Activated CD4-positive, alpha-beta memory T cell treated with anti-CD3 and anti-CD28 coated beads, Interleukin-2, amount 10 ng/mL, durations not matched to agents 7 days and 5 days (primary cell): ENCODE measurements at regions not wholly inside any gene's neighbourhood (a gene's known extent, or its start where the extent isn't known, plus 50 kb on each side); places are given as distances from the start of the nearest gene placed in this dataset.

ENCODE experiments used
- CTCF ChIA-PET: fragments of 350-600 bp; sonication (Branson Sonifier 250); formaldehyde crosslinking; loops from one replicate; lab custom pipeline; 2021; ENCODE audit warnings: antibody characterized with exemption, inconsistent platforms; lab: Charles Lee
- POLR2A ChIA-PET: fragments of 350-600 bp; sonication (Branson Sonifier 250); formaldehyde crosslinking; loops from one replicate; lab custom pipeline; 2021; ENCODE audit warnings: antibody characterized with exemption; lab: Charles Lee
- DNase-seq: peaks from one replicate; pipeline ENCODE4 v3.0.0-alpha.2; 2020
- H3K27ac Mint-ChIP-seq: one replicate; pipeline ENCODE4 v1.8.0; 2021; ENCODE audit warnings: mild to moderate bottlenecking, mixed read lengths
- H3K27me3 Mint-ChIP-seq: one replicate; pipeline ENCODE4 v1.8.0; 2021; ENCODE audit warnings: mixed read lengths
- H3K36me3 Mint-ChIP-seq: one replicate; pipeline ENCODE4 v1.8.0; 2021; ENCODE audit warnings: low read depth, mixed read lengths
- H3K4me1 Mint-ChIP-seq: one replicate; pipeline ENCODE4 v1.8.0; 2021; ENCODE audit warnings: mixed read lengths
- H3K4me3 Mint-ChIP-seq: one replicate; pipeline ENCODE4 v1.8.0; 2021; ENCODE audit warnings: mild to moderate bottlenecking, mixed read lengths
- H3K9me3 Mint-ChIP-seq: one replicate; pipeline ENCODE4 v1.8.0; 2021; ENCODE audit warnings: mixed read lengths

- no peak overlapping the region for H3K4me3 Mint-ChIP-seq
- H3K9me3 Mint-ChIP-seq: no peaks in the 10 kb centered on the region
- no peaks in the 10 kb centered on the region for H3K36me3 Mint-ChIP-seq
- H3K4me1 Mint-ChIP-seq: no peaks in the 10 kb centered on the region
- no peak for DNase-seq
- H3K27ac Mint-ChIP-seq: no peak overlapping the region
- ChIA-PET POLR2A (no interaction called here), CTCF (no interaction called here)
- no peaks in the 10 kb centered on the region for H3K27me3 Mint-ChIP-seq
Measured at GRCh38 chr2:219976871-219977270, 349.4 kb downstream of the SLC4A3 start.

DNA sequence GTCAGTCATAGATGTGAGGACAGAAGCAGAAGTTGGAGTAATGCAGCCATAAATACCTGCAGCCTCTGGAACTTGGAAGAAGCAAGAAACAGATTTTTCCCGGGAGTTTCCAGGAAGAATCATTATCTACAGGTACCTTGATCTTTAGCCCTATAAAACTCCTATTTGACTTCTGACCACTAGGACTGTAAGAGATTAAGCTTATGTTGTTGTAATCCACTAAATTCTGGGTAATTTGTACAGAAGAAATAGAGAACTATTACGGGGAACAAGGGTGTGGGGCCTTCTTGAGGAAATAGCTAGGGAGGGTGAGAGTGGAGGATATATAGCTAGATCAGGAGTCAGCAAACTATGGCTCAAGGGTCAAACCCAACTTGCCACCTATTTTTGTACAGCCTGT is 353.2 kb downstream of the SLC4A3 start:
- no peaks in the 10 kb centered on the region for H3K9me3 Mint-ChIP-seq
- ChIA-PET POLR2A (no interaction called here), CTCF (no interaction called here)
- no peaks in the 10 kb centered on the region for H3K27me3 Mint-ChIP-seq
- H3K4me1 Mint-ChIP-seq: no peaks in the 10 kb centered on the region
- H3K4me3 Mint-ChIP-seq: no peak overlapping the region
- no peaks in the 10 kb centered on the region for H3K36me3 Mint-ChIP-seq
- DNase-seq: no peak
- H3K27ac Mint-ChIP-seq: no peak overlapping the region

GRCh38 chr2:219983836-219984235 is 356.4 kb downstream of the SLC4A3 start:
- no peak for DNase-seq
- Mint-ChIP-seq H3K36me3 (no peaks in the 10 kb centered on the region), H3K4me3 (no peak overlapping the region), H3K27ac (no peak overlapping the region), H3K27me3 (no peaks in the 10 kb centered on the region), H3K4me1 (no peaks in the 10 kb centered on the region), H3K9me3 (no peaks in the 10 kb centered on the region)
- ChIA-PET CTCF (no interaction called here), POLR2A (no interaction called here)

DNA sequence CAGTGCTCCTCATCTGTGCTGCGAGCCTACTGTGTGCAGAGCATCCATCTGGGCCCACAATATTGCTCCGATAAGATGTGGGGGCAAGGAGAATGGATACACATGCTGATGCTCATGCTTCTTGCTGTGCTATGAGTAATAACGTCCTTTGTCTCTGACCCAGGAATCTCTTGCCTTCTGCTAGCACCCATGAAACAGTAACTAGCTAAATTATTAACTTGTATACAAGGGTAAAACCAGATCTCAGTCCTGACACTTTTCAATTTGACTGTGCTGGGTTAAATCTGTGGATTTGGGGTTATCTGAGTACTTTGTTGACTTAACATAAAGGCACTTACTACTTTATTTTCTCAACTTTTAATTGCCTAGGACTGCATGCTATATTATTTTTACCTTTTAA is 357.6 kb downstream of the SLC4A3 start:
- Mint-ChIP-seq H3K27ac (no peak overlapping the region), H3K9me3 (no peaks in the 10 kb centered on the region)
- POLR2A ChIA-PET: no interaction called here

GRCh38 chr2:219987830-219988229 is 360.4 kb downstream of the SLC4A3 start:
- Mint-ChIP-seq H3K27ac (no peak overlapping the region), H3K4me3 (no peak overlapping the region), H3K9me3 (no peaks in the 10 kb centered on the region), H3K4me1 (no peaks in the 10 kb centered on the region), H3K36me3 (no peaks in the 10 kb centered on the region), H3K27me3 (no peaks in the 10 kb centered on the region)
- no peak for DNase-seq
- ChIA-PET POLR2A (no interaction called here), CTCF (no interaction called here)

More for the DNA sequence above, 357.6 kb downstream of the SLC4A3 start:
- DNase-seq: no peak
- H3K4me3 Mint-ChIP-seq: no peak overlapping the region
- H3K36me3 Mint-ChIP-seq: no peaks in the 10 kb centered on the region
- CTCF ChIA-PET: no interaction called here
- no peaks in the 10 kb centered on the region for H3K4me1 Mint-ChIP-seq
- no peaks in the 10 kb centered on the region for H3K27me3 Mint-ChIP-seq

- DNase-seq: no peak
- Mint-ChIP-seq H3K27ac (no peak overlapping the region), H3K4me3 (no peak overlapping the region), H3K4me1 (no peaks in the 10 kb centered on the region), H3K27me3 (no peaks in the 10 kb centered on the region), H3K36me3 (no peaks in the 10 kb centered on the region), H3K9me3 (no peaks in the 10 kb centered on the region)
- POLR2A ChIA-PET: no interaction called here
- CTCF ChIA-PET: no interaction called here
Measured at GRCh38 chr2:219989744-219990143, 362.3 kb downstream of the SLC4A3 start.

DNA sequence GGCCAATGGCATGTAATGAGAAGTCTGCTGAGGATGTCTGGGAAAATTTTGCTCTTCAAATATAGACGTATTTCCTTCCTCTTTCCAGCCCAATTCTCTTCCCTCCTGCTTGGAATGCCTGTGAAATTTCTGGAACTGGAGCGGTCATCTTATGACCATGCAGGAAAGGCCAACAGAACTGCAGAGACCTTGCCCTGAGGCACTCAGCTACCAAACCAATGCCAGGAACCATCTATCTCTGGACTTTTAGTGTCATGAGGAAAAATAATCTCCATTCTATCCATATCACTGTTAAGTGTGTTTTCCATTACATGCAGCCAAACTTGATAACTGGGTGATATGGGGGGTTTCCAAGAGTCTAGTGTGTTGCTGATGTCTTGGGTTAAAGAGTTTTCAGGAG is 363.7 kb downstream of the SLC4A3 start:
- no peak overlapping the region for H3K27ac Mint-ChIP-seq
- no peaks in the 10 kb centered on the region for H3K36me3 Mint-ChIP-seq
- no peak overlapping the region for H3K4me3 Mint-ChIP-seq
- no peaks in the 10 kb centered on the region for H3K4me1 Mint-ChIP-seq
- H3K27me3 Mint-ChIP-seq: no peaks in the 10 kb centered on the region
- ChIA-PET POLR2A (no interaction called here), CTCF (no interaction called here)
- no peaks in the 10 kb centered on the region for H3K9me3 Mint-ChIP-seq
- DNase-seq: no peak

GRCh38 chr2:219995399-219995798 is 368.0 kb downstream of the SLC4A3 start:
- H3K27ac Mint-ChIP-seq: no peak overlapping the region
- H3K36me3 Mint-ChIP-seq: no peaks in the 10 kb centered on the region
- POLR2A ChIA-PET: no interaction called here
- H3K9me3 Mint-ChIP-seq: no peaks in the 10 kb centered on the region
- no peaks in the 10 kb centered on the region for H3K27me3 Mint-ChIP-seq
- DNase-seq: no peak
- CTCF ChIA-PET: no interaction called here
- H3K4me3 Mint-ChIP-seq: no peak overlapping the region
- H3K4me1 Mint-ChIP-seq: no peaks in the 10 kb centered on the region

DNA sequence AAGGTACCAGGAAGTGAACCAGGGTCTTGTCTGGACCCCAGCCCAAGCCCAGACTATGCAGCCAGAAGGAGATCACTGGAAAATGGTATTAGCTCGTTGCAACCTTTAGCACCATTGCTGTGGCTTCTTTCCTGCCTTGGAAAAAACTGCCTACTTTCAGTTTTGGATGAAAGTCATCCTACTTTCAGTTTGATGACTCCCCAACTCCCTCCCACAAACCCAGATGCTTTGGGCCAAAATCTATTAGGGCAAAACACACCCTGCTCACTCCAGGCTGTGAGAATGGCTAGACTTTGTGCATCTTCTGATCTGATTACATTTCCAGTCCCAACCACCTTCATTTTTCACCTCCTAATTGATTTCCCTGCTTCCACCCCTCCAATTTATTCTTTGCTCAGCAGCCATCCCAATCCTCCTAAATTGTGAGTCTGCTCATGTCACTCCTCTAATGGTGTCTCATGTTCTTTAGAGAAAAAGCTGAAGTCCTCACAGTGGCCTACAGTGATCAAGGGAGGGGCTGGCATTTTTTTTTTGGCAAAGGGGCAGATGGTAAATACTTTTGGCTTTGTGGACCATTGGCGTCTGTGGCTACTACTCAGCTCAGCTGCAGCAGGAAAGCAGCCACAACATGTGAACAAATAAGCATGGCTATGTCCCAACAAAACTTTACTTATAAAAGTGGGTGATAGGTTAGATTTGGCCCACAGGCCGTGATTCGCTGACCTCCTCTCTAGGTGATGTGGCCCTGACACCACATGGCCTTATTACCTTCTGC is 368.7 kb downstream of the SLC4A3 start:
- H3K4me1 Mint-ChIP-seq: no peaks in the 10 kb centered on the region
- no peaks in the 10 kb centered on the region for H3K9me3 Mint-ChIP-seq
- ChIA-PET POLR2A (no interaction called here), CTCF (no interaction called here)
- H3K4me3 Mint-ChIP-seq: no peak overlapping the region
- no peak for DNase-seq
- no peaks in the 10 kb centered on the region for H3K27me3 Mint-ChIP-seq
- no peak overlapping the region for H3K27ac Mint-ChIP-seq
- no peaks in the 10 kb centered on the region for H3K36me3 Mint-ChIP-seq

DNA sequence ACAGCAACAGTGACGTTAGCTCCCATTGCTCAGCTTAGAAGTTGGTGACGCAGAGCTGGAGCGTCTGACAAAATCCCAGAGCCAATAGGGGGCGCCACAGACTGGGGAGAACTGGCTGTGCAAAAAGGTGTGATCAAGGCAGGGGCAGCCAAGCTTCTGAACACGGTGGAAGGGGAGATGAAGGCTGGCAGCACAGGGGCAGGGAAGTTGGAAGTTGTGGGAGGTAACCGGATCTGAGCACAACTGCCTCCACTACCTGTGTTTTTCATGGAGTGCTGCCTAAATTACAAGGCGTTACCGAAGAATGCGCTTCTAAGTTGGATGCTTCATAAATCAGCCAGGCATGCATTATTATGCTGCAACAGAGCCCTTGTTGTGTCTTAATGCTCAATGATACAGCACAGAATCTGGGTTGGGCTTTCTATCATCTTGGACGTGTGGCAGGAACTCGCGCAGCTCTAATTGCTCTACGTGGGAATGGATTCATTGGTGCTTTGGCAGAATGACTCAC is 370.0 kb downstream of the SLC4A3 start:
- no peaks in the 10 kb centered on the region for H3K9me3 Mint-ChIP-seq
- POLR2A ChIA-PET: no interaction called here
- H3K27me3 Mint-ChIP-seq: no peaks in the 10 kb centered on the region
- CTCF ChIA-PET: no interaction called here
- no peaks in the 10 kb centered on the region for H3K36me3 Mint-ChIP-seq
- H3K4me3 Mint-ChIP-seq: no peak overlapping the region
- DNase-seq: no peak
- no peaks in the 10 kb centered on the region for H3K4me1 Mint-ChIP-seq
- no peak overlapping the region for H3K27ac Mint-ChIP-seq

DNA sequence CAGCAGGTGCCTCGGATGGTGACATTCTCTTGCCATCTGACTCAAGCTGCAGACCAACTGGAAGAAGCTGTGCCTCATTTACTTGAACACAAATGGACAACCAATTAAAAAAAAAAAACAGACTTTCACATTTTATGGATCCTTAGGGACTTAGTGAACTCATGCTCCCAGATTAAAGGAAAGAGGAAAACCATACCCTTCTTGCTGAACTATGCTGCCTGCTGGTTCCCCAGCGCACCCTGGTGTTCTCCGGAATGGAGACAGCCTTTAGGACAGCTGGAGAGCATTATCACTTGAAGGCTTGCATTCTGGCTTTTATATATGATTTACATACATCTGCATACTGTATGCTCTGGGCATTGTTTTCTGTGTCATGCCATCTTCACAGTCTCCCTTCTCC is 370.7 kb downstream of the SLC4A3 start:
- no peak overlapping the region for H3K4me3 Mint-ChIP-seq
- H3K27ac Mint-ChIP-seq: no peak overlapping the region
- no peaks in the 10 kb centered on the region for H3K4me1 Mint-ChIP-seq
- H3K27me3 Mint-ChIP-seq: no peaks in the 10 kb centered on the region
- no peak for DNase-seq
- ChIA-PET CTCF (no interaction called here), POLR2A (no interaction called here)
- H3K36me3 Mint-ChIP-seq: no peaks in the 10 kb centered on the region
- no peaks in the 10 kb centered on the region for H3K9me3 Mint-ChIP-seq

- Mint-ChIP-seq H3K4me1 (no peaks in the 10 kb centered on the region), H3K4me3 (no peak overlapping the region), H3K36me3 (no peaks in the 10 kb centered on the region), H3K9me3 (no peaks in the 10 kb centered on the region), H3K27me3 (no peaks in the 10 kb centered on the region), H3K27ac (no peak overlapping the region)
- no peak for DNase-seq
- CTCF ChIA-PET: no interaction called here
- POLR2A ChIA-PET: no interaction called here
Measured at GRCh38 chr2:219998714-219999227, 371.3 kb downstream of the SLC4A3 start.

DNA sequence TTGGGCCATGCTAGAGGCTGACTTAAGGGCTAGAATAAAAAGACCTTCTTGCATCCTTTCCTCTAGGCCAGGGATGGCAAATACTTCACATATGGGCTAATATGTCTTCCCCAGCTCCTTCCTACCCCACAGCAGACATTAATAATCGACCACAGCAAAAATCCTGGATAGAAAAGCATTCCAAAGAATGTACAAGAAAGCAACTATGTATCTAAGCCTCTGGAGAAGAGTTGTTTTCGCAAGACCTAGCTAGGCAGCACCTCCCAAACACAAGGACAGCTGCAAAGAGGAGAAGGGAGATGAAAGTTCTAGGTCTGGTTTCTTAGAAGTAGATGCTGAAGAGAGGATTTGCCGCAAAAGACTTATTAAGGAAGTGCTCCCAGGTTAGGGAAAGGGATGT is 372.6 kb downstream of the SLC4A3 start:
- Mint-ChIP-seq H3K27me3 (no peaks in the 10 kb centered on the region), H3K9me3 (no peaks in the 10 kb centered on the region), H3K4me1 (no peaks in the 10 kb centered on the region), H3K36me3 (no peaks in the 10 kb centered on the region), H3K27ac (no peak overlapping the region), H3K4me3 (no peak overlapping the region)
- CTCF ChIA-PET: no interaction called here
- POLR2A ChIA-PET: no interaction called here
- no peak for DNase-seq

DNA sequence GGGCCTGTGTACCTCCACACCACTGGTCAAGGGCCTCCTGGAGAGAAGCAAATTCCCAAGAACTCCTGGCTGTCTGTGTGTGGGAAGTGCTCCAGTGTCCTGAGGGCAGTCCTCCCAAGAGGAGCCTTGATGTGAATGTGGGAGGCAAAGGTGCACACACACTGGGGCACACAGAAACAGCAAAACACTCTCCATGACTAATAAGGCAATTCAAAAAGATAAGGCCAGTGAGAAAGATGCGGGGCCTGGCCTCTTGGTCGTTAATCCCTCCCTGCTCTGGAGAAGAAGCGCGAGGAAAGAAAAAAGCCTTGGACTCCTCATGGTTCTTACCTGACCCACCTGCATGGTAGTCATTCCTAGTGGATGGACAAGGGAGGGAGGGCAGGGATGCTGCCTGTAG is 373.2 kb downstream of the SLC4A3 start:
- no peak overlapping the region for H3K27ac Mint-ChIP-seq
- POLR2A ChIA-PET: no interaction called here
- H3K4me3 Mint-ChIP-seq: no peak overlapping the region
- no peak for DNase-seq
- CTCF ChIA-PET: no interaction called here
- H3K27me3 Mint-ChIP-seq: no peaks in the 10 kb centered on the region
- no peaks in the 10 kb centered on the region for H3K36me3 Mint-ChIP-seq
- no peaks in the 10 kb centered on the region for H3K4me1 Mint-ChIP-seq
- no peaks in the 10 kb centered on the region for H3K9me3 Mint-ChIP-seq
